RWPE2 (cell line): ENCODE measurements at regions not wholly inside any gene's neighbourhood (a gene's known extent, or its start where the extent isn't known, plus 50 kb on each side); places are given as distances from the start of the nearest gene placed in this dataset.

ENCODE experiments used
- ATAC-seq: fragments of 200-7000 bp; cut with Tn5 transposase; 3 replicates; pipeline ENCODE4 v1.9.1; 2021; ENCODE audit warnings: low read depth
- DNase-seq: peaks from one replicate; pipeline ENCODE4 v3.0.0-alpha.2; 2020; ENCODE audit warnings: low spot score
- H3K27ac ChIP-seq: fragments of 450-650 bp; 2 replicates; pipeline ENCODE4 v1.5.1; 2017; ENCODE audit warnings: mild to moderate bottlenecking; ENCODE audit not compliant: poor library complexity, severe bottlenecking
- H3K27me3 ChIP-seq: fragments of 250-450 bp; sonication (Bioruptor Pico); 2 replicates; pipeline ENCODE4 v1.5.1; 2021; ENCODE audit warnings: mild to moderate bottlenecking, moderate library complexity; ENCODE audit not compliant: insufficient read depth, poor library complexity, severe bottlenecking
- H3K36me3 ChIP-seq: fragments of 250-450 bp; sonication (Bioruptor Pico); 2 replicates; pipeline ENCODE4 v1.5.1; 2020; ENCODE audit warnings: low read depth, mild to moderate bottlenecking, moderate library complexity
- H3K4me1 ChIP-seq: fragments of 250-450 bp; sonication (Bioruptor Pico); 2 replicates; pipeline ENCODE4 v1.5.1; 2021; ENCODE audit warnings: mild to moderate bottlenecking, moderate library complexity; ENCODE audit not compliant: insufficient read depth, poor library complexity, severe bottlenecking
- H3K4me3 ChIP-seq: fragments of 250-450 bp; sonication (Bioruptor Pico); 2 replicates; pipeline ENCODE4 v1.5.1; 2021; ENCODE audit warnings: mild to moderate bottlenecking, moderate library complexity; ENCODE audit not compliant: severe bottlenecking
- H3K9me3 ChIP-seq: fragments of 250-450 bp; sonication (Bioruptor Pico); 2 replicates; pipeline ENCODE4 v1.5.1; 2021; ENCODE audit warnings: mild to moderate bottlenecking, moderate library complexity; ENCODE audit not compliant: severe bottlenecking
- CTCF ChIP-seq: fragments of 450-650 bp; IDR thresholded peaks from one replicate; pipeline ENCODE4 v1.5.1; 2017; ENCODE audit warnings: mild to moderate bottlenecking, moderate library complexity; ENCODE audit not compliant: poor library complexity, severe bottlenecking

GRCh38 chr2:101617796-101618195, 79.7 kb upstream of the MAP4K4 start:
- Histone ChIP-seq H3K9me3 (no peaks in the 10 kb centered on the region), H3K27ac (no peak overlapping the region), H3K4me1 (no peaks in the 10 kb centered on the region), H3K4me3 (no peak overlapping the region), H3K27me3 (no peaks in the 10 kb centered on the region), H3K36me3 (no peaks in the 10 kb centered on the region)
- TF ChIP-seq CTCF: no peak
- no peak for DNase-seq
- no peak for ATAC-seq

GRCh38 chr2:101617188-101617587, 80.3 kb upstream of the MAP4K4 start:
- ATAC-seq (peak; percentile 31; the same call in 1 of the 3 replicates), DNase-seq (no peak)
- Histone ChIP-seq H3K36me3 (no peaks in the 10 kb centered on the region), H3K9me3 (no peaks in the 10 kb centered on the region), H3K27ac (no peak overlapping the region), H3K4me3 (no peak overlapping the region), H3K4me1 (no peaks in the 10 kb centered on the region), H3K27me3 (no peaks in the 10 kb centered on the region)
- no peak for TF ChIP-seq CTCF

DNA sequence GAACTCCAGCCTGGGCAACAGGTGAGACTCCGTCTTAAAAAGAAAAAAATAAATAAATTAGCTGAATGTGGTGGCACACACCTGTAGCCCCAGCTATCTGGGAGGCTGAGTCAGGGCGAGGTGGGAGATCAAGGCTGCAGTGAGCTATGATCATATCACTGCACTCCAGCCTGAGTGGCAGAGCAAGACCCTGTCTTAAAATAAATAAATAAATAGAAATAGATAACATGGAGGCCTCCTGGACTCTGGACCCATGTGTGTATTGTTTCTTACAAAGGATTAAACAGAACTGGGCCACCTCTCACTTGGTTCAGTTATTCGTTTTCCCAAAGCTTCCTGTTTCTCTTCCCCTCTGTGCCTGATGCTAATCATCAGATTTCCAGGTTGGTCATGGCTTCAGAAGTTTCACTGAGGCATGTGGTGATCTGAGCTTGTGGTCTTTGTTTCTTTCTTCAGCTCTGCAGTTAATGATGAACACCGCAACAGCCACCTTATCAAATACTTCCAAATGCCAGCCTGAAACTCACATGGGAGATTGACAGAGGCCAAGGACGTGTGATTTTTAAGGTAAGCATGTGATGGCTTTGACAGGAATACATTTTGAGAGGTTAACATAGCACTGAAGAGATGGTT, 83.3 kb upstream of the MAP4K4 start:
- no peak for DNase-seq
- Histone ChIP-seq H3K27me3 (no peaks in the 10 kb centered on the region), H3K27ac (no peak overlapping the region), H3K4me1 (no peaks in the 10 kb centered on the region), H3K4me3 (no peak overlapping the region), H3K9me3 (no peaks in the 10 kb centered on the region), H3K36me3 (no peaks in the 10 kb centered on the region)
- ATAC-seq: no peak
- no peak for TF ChIP-seq CTCF

DNA sequence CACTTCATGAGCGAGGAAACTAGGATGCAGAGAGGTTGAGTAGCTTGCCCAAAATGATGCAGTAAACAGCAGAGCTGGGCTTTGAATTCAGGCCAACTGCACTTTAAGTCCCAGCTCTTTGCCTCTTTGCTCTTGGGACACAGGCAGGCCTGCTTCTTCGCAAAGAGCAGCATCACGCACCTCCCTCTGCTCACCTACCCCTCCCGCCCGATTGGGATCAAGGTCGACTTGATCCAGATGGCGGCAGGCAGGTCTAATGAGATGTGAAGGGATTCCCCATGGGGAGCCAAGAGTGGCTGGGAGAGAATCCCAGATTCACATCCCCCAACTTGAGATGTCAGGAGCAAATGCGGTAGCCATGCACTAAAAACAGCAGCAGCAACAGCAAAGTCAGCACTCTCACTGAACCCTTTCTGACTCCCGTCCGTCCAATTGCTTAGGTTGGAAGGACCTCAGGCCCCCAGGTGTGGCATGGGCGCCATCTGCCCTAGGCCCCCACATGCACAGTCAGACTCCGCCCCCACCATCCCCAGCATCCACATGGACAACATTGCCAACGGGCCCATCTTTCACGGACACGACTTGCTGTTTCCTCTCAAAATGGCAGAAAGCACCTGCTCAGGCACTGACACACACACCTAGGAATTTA, 84.3 kb upstream of the MAP4K4 start:
- no peak overlapping the region for H3K4me3 ChIP-seq
- DNase-seq: no peak
- no peak overlapping the region for H3K27ac ChIP-seq
- no peak for ATAC-seq
- no peak for TF ChIP-seq CTCF
- no peaks in the 10 kb centered on the region for H3K4me1 ChIP-seq
- H3K27me3 ChIP-seq: no peaks in the 10 kb centered on the region
- no peaks in the 10 kb centered on the region for H3K36me3 ChIP-seq
- H3K9me3 ChIP-seq: no peaks in the 10 kb centered on the region

GRCh38 chr2:101612019-101612418, 85.5 kb upstream of the MAP4K4 start:
- Histone ChIP-seq H3K27me3 (no peaks in the 10 kb centered on the region), H3K36me3 (no peaks in the 10 kb centered on the region), H3K27ac (no peak overlapping the region), H3K9me3 (no peaks in the 10 kb centered on the region), H3K4me3 (no peak overlapping the region), H3K4me1 (no peaks in the 10 kb centered on the region)
- ATAC-seq: no peak
- no peak for TF ChIP-seq CTCF
- DNase-seq: no peak
